ENCODE measurements at regions not wholly inside any gene's neighbourhood (a gene's known extent, or its start where the extent isn't known, plus 50 kb on each side); places are given as distances from the start of the nearest gene placed in this dataset.

DNA sequence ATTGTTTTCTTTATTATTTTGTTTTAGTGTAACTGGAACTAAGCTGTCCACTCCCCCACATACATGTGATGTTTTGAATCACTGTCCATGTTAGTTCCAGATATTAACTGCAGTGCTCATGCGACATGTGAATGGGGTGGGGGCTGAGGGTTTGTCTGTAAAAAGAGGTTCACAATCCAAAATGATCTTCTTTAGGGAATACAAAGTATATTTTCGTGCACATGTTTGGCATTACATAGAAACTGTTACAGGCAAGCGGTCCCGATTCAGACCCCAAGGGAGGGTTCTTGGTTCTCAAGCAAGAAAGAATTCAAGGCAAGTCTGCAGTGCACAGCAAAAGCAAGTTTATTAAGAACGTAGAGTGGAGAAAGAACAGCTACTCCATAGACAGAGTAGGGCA lies 296.5 kb upstream of the CLNK start:
- ATAC-seq = no peak
- Histone ChIP-seq H3K27ac (no peak overlapping the region), H3K9me3 (no peaks in the 10 kb centered on the region), H3K4me2 (no peak overlapping the region), H3K4me3 (no peak overlapping the region), H3K4me1 (no peaks in the 10 kb centered on the region)
- DNase-seq (ENCODE audit: low read depth in 1 of 2, low spot score in 1 of 2) = no peak
- POLR2A ChIA-PET = no interaction called here
- TF ChIP-seq, protein P1, sequence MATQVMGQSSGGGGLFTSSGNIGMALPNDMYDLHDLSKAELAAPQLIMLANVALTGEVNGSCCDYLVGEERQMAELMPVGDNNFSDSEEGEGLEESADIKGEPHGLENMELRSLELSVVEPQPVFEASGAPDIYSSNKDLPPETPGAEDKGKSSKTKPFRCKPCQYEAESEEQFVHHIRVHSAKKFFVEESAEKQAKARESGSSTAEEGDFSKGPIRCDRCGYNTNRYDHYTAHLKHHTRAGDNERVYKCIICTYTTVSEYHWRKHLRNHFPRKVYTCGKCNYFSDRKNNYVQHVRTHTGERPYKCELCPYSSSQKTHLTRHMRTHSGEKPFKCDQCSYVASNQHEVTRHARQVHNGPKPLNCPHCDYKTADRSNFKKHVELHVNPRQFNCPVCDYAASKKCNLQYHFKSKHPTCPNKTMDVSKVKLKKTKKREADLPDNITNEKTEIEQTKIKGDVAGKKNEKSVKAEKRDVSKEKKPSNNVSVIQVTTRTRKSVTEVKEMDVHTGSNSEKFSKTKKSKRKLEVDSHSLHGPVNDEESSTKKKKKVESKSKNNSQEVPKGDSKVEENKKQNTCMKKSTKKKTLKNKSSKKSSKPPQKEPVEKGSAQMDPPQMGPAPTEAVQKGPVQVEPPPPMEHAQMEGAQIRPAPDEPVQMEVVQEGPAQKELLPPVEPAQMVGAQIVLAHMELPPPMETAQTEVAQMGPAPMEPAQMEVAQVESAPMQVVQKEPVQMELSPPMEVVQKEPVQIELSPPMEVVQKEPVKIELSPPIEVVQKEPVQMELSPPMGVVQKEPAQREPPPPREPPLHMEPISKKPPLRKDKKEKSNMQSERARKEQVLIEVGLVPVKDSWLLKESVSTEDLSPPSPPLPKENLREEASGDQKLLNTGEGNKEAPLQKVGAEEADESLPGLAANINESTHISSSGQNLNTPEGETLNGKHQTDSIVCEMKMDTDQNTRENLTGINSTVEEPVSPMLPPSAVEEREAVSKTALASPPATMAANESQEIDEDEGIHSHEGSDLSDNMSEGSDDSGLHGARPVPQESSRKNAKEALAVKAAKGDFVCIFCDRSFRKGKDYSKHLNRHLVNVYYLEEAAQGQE (IDR thresholded peaks at IDR 0.05) = no peak
- TF ChIP-seq RNF2 (IDR thresholded peaks at IDR 0.05; ENCODE audit: borderline replicate concordance, low read depth) (no peak), HDAC2 (IDR thresholded peaks at IDR 0.05) (no peak), ZC3H11A (IDR thresholded peaks at IDR 0.05) (no peak)
- CTCF ChIA-PET = no interaction called here
- no peak for FAIRE-seq
- WGBS (ENCODE audit: missing lambda C conversion rate) = 23% methylated on average over 5 of the region's 5 CpGs

DNA sequence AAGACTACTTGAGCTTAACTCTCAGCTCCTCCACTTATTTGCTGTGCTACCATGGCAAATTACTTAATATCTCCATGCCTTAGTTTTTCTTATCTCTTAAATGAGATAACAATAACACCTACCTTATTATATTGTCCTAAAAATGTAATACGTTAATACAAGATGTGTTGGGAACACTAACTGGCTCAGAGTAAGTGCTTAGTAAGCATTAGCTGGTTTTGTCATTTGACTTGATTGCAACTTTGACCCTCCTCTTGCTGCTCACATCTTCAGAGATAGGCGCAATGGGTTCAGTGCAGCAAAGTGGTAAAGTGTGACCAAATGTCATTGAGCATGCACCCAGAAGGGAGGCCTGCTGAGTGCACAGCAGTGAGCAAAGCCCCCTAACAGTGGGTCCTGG lies 294.5 kb upstream of the CLNK start:
- Histone ChIP-seq H3K4me3 (no peak overlapping the region), H3K4me1 (no peaks in the 10 kb centered on the region), H3K4me2 (no peak overlapping the region), H3K27ac (no peak overlapping the region), H3K9me3 (no peaks in the 10 kb centered on the region)
- ATAC-seq (no peak), FAIRE-seq (no peak), DNase-seq (ENCODE audit: low read depth in 1 of 2, low spot score in 1 of 2) (no peak)
- WGBS (ENCODE audit: missing lambda C conversion rate) = 31% methylated on average over 2 of the region's 2 CpGs
- ChIA-PET CTCF (no interaction called here), POLR2A (no interaction called here)
- TF ChIP-seq RFX5 (IDR thresholded peaks at IDR 0.05) (no peak), EHMT2 (IDR thresholded peaks at IDR 0.05; ENCODE audit: low read depth) (no peak), RAD21 (conservative IDR thresholded peaks at IDR 0.05 in 1 of 2, IDR thresholded peaks at IDR 0.05 in 1 of 2) (no peak), JUN (IDR thresholded peaks at IDR 0.05) (no peak), NFE2L2 (conservative IDR thresholded peaks at IDR 0.05; ENCODE audit: low read length) (no peak), ZSCAN20 (CRISPR knock-in tag; IDR thresholded peaks at IDR 0.05) (no peak), PHF8 (IDR thresholded peaks at IDR 0.05; ENCODE audit: borderline replicate concordance, low read depth) (no peak), ZFP36 (IDR thresholded peaks at IDR 0.05; ENCODE audit: borderline replicate concordance, partially characterized antibody) (no peak), ESRRA (IDR thresholded peaks at IDR 0.05; ENCODE audit: borderline replicate concordance, low read length) (no peak), NPAS2 (CRISPR knock-in tag; IDR thresholded peaks at IDR 0.05; ENCODE audit: borderline replicate concordance) (no peak)
- TF ChIP-seq, protein P2, sequence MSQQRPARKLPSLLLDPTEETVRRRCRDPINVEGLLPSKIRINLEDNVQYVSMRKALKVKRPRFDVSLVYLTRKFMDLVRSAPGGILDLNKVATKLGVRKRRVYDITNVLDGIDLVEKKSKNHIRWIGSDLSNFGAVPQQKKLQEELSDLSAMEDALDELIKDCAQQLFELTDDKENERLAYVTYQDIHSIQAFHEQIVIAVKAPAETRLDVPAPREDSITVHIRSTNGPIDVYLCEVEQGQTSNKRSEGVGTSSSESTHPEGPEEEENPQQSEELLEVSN (IDR thresholded peaks at IDR 0.05; ENCODE audit: borderline replicate concordance, low read depth) = no peak
- TF ChIP-seq, protein P3, sequence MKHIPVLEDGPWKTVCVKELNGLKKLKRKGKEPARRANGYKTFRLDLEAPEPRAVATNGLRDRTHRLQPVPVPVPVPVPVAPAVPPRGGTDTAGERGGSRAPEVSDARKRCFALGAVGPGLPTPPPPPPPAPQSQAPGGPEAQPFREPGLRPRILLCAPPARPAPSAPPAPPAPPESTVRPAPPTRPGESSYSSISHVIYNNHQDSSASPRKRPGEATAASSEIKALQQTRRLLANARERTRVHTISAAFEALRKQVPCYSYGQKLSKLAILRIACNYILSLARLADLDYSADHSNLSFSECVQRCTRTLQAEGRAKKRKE (CRISPR knock-in tag; IDR thresholded peaks at IDR 0.05; ENCODE audit: low read depth) = no peak
- TF ChIP-seq, protein P4, sequence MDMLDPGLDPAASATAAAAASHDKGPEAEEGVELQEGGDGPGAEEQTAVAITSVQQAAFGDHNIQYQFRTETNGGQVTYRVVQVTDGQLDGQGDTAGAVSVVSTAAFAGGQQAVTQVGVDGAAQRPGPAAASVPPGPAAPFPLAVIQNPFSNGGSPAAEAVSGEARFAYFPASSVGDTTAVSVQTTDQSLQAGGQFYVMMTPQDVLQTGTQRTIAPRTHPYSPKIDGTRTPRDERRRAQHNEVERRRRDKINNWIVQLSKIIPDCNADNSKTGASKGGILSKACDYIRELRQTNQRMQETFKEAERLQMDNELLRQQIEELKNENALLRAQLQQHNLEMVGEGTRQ (IDR thresholded peaks at IDR 0.05) = no peak
- TF ChIP-seq, protein P5, sequence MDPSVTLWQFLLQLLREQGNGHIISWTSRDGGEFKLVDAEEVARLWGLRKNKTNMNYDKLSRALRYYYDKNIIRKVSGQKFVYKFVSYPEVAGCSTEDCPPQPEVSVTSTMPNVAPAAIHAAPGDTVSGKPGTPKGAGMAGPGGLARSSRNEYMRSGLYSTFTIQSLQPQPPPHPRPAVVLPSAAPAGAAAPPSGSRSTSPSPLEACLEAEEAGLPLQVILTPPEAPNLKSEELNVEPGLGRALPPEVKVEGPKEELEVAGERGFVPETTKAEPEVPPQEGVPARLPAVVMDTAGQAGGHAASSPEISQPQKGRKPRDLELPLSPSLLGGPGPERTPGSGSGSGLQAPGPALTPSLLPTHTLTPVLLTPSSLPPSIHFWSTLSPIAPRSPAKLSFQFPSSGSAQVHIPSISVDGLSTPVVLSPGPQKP (IDR thresholded peaks at IDR 0.05; ENCODE audit: low read depth, low read length) = no peak

Data from A549 (cell line).